OCI-LY3 (cell line): ENCODE measurements at regions not wholly inside any gene's neighbourhood (a gene's known extent, or its start where the extent isn't known, plus 50 kb on each side); places are given as distances from the start of the nearest gene placed in this dataset.

Source experiments
- CTCF ChIP-seq: fragments of 200-600, 300-600 bp; sonication (generic); IDR thresholded peaks from 2 replicates; pipeline ENCODE4 v1.5.1; 2014; ENCODE audit warnings: antibody characterized with exemption, low read length, low read depth
- EZH2phosphoT487 ChIP-seq: fragments of 200-600 bp; shearing (Covaris generic); IDR thresholded peaks from 2 replicates; pipeline ENCODE4 v1.6.1; 2018; ENCODE audit warnings: antibody characterized with exemption, mixed run types, low read depth

DNA sequence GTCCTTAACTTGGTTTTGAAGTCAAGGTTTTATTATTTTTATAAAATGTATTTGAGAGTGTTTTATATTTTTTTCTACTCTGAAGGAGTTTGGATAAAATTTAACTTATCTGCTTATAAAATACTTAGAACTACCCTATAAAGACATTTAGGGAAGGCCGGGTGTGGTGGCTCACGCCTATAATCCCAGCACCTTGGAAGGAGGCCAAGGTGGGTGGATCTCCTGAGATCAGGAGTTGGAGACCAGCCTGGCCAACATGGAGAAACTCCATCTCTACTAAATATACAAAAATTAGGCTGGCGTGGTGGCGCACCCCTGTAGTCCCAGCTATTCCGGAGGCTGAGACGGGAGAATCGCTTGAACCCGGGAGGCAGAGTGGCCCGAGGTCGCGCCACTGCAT, 486.4 kb downstream of the DSC3 start:
- no peak for TF ChIP-seq CTCF
- no peak for TF ChIP-seq EZH2phosphoT487
